Mammary epithelial cell (primary cell): ENCODE measurements at regions not wholly inside any gene's neighbourhood (a gene's known extent, or its start where the extent isn't known, plus 50 kb on each side); places are given as distances from the start of the nearest gene placed in this dataset.

Experiments
- EZH2 ChIP-seq: IDR thresholded peaks from 2 replicates; pipeline ENCODE4 v1.6.1; 2012; ENCODE audit warnings: low read length, inconsistent platforms, borderline replicate concordance
- TF ChIP-seq, protein P1 (sequence below), 2 donors: IDR thresholded peaks in 1 of 2; conservative IDR thresholded peaks in 1 of 2; 2 replicates each; pipeline ENCODE4 v1.5.1; 2011 to 2012; ENCODE audit warnings: inconsistent platforms in 2 of 2, low read length in 2 of 2, mild to moderate bottlenecking in 2 of 2, control low read depth in 1 of 2, low read depth in 1 of 2; ENCODE audit not compliant: insufficient read depth in 1 of 2; ENCODE audit errors: extremely low read depth in 1 of 2

DNA sequence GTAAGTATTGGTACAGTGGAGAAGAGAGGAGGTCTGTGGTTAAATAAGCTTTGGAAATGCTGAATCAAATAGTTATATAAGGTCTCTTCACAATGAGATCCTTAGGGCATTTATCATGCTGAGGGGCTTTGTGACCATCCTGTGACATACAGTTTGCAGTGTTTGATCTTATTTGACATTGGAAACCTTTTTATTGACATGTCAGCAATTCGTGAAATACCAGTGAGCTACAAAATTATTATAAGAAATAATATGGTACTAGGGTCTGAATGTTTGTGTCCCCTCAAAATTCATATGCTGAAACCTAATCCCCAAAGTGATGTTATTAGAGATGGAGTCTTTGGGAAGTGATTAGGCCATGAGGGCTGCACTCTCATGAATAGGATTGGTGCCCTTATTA lies 98.4 kb downstream of the MID1IP1 start:
- TF ChIP-seq, protein P1, sequence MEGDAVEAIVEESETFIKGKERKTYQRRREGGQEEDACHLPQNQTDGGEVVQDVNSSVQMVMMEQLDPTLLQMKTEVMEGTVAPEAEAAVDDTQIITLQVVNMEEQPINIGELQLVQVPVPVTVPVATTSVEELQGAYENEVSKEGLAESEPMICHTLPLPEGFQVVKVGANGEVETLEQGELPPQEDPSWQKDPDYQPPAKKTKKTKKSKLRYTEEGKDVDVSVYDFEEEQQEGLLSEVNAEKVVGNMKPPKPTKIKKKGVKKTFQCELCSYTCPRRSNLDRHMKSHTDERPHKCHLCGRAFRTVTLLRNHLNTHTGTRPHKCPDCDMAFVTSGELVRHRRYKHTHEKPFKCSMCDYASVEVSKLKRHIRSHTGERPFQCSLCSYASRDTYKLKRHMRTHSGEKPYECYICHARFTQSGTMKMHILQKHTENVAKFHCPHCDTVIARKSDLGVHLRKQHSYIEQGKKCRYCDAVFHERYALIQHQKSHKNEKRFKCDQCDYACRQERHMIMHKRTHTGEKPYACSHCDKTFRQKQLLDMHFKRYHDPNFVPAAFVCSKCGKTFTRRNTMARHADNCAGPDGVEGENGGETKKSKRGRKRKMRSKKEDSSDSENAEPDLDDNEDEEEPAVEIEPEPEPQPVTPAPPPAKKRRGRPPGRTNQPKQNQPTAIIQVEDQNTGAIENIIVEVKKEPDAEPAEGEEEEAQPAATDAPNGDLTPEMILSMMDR (conservative IDR thresholded peaks at IDR 0.05 in 1 of 2, IDR thresholded peaks at IDR 0.05 in 1 of 2; ENCODE audit: extremely low read depth in 1 of 2, insufficient read depth in 1 of 2, low read depth in 1 of 2, low read length in 2 of 2), result no peak
- no peak for TF ChIP-seq EZH2
